NCI-H187 (cell line): ENCODE measurements at regions not wholly inside any gene's neighbourhood (a gene's known extent, or its start where the extent isn't known, plus 50 kb on each side); places are given as distances from the start of the nearest gene placed in this dataset.

Experiments
- DNase-seq, 2 experiments: peaks; one replicate each; lab custom pipeline; 2025; lab: John Stamatoyannopoulos, UW

GRCh38 chr13:103200118-103200885, 134.1 kb upstream of the SLC10A2 start:
- DNase-seq, result no peak

GRCh38 chr13:103199380-103200088, 133.3 kb upstream of the SLC10A2 start:
- DNase-seq, result no peak

GRCh38 chr13:103196356-103196755, 130.1 kb upstream of the SLC10A2 start:
- DNase-seq, result no peak

GRCh38 chr13:103195762-103196161, 129.5 kb upstream of the SLC10A2 start:
- no peak for DNase-seq

GRCh38 chr13:103194871-103195270, 128.7 kb upstream of the SLC10A2 start:
- DNase-seq, result no peak

GRCh38 chr13:103192511-103193135, 126.4 kb upstream of the SLC10A2 start:
- DNase-seq, result no peak

GRCh38 chr13:103190841-103191240, 124.6 kb upstream of the SLC10A2 start:
- no peak for DNase-seq

GRCh38 chr13:103188713-103189326, 122.6 kb upstream of the SLC10A2 start:
- peak; percentile 25 to 54 for DNase-seq

GRCh38 chr13:103187721-103188156, 121.5 kb upstream of the SLC10A2 start:
- DNase-seq, result no peak

- no peak for DNase-seq
Measured at GRCh38 chr13:103184413-103184812, 118.2 kb upstream of the SLC10A2 start.

GRCh38 chr13:103178986-103179943, 113.0 kb upstream of the SLC10A2 start:
- no peak for DNase-seq

- DNase-seq, result no peak
Measured at GRCh38 chr13:103174966-103175365, 108.7 kb upstream of the SLC10A2 start.

- DNase-seq, result no peak
Measured at GRCh38 chr13:103168901-103169508, 102.8 kb upstream of the SLC10A2 start.

GRCh38 chr13:103164251-103164650, 98.0 kb upstream of the SLC10A2 start:
- no peak for DNase-seq

GRCh38 chr13:103161476-103161875, 95.3 kb upstream of the SLC10A2 start:
- no peak for DNase-seq

GRCh38 chr13:103157434-103158145, 91.4 kb upstream of the SLC10A2 start:
- no peak for DNase-seq

- no peak for DNase-seq
Measured at GRCh38 chr13:103157016-103157415, 90.8 kb upstream of the SLC10A2 start.

GRCh38 chr13:103156346-103156998, 90.3 kb upstream of the SLC10A2 start:
- no peak for DNase-seq

- DNase-seq, result no peak
Measured at GRCh38 chr13:103153466-103153865, 87.2 kb upstream of the SLC10A2 start.

GRCh38 chr13:103147961-103148360, 81.7 kb upstream of the SLC10A2 start:
- DNase-seq, result no peak
